ENCODE measurements at regions not wholly inside any gene's neighbourhood (a gene's known extent, or its start where the extent isn't known, plus 50 kb on each side); places are given as distances from the start of the nearest gene placed in this dataset.
"Not testable (repeated sequence)": the region's sequence is repeated elsewhere in the genome, so short reads cannot be mapped to it uniquely, and the experiment has no call there.

GRCh38 chr12:65734226-65734625, 90.1 kb upstream of the HMGA2 start:
- no peak for DNase-seq (ENCODE audit: low read depth)

GRCh38 chr12:65739606-65740005, 84.7 kb upstream of the HMGA2 start:
- no peak for DNase-seq (ENCODE audit: low read depth)

GRCh38 chr12:65740506-65740872, 83.8 kb upstream of the HMGA2 start:
- DNase-seq (ENCODE audit: low read depth), result no peak

- peak; percentile 50 for DNase-seq (ENCODE audit: low read depth)
These were observed 83.2 kb upstream of the HMGA2 start for GRCh38 chr12:65740873-65741600.

- DNase-seq (ENCODE audit: low read depth), result no peak
These were observed 82.6 kb upstream of the HMGA2 start for GRCh38 chr12:65741656-65742017.

GRCh38 chr12:65742018-65743010, 82.0 kb upstream of the HMGA2 start:
- peak; percentile 14 for DNase-seq (ENCODE audit: low read depth)

GRCh38 chr12:65744236-65744840, 79.9 kb upstream of the HMGA2 start:
- not testable (repeated sequence) for DNase-seq (ENCODE audit: low read depth)

- no peak for DNase-seq (ENCODE audit: low read depth)
These were observed 76.9 kb upstream of the HMGA2 start for GRCh38 chr12:65747338-65747737.

- no peak for DNase-seq (ENCODE audit: low read depth)
These were observed 76.0 kb upstream of the HMGA2 start for GRCh38 chr12:65748332-65748731.

- DNase-seq (ENCODE audit: low read depth), result no peak
These were observed 70.0 kb upstream of the HMGA2 start for GRCh38 chr12:65754290-65754689.

GRCh38 chr12:65754744-65755595, 69.3 kb upstream of the HMGA2 start:
- DNase-seq (ENCODE audit: low read depth), result no peak

- DNase-seq (ENCODE audit: low read depth), result no peak
These were observed 68.7 kb upstream of the HMGA2 start for GRCh38 chr12:65755596-65755978.

GRCh38 chr12:65756267-65756666, 68.0 kb upstream of the HMGA2 start:
- no peak for DNase-seq (ENCODE audit: low read depth)

GRCh38 chr12:65756956-65757511, 67.2 kb upstream of the HMGA2 start:
- no peak for DNase-seq (ENCODE audit: low read depth)

GRCh38 chr12:65758401-65758800, 65.9 kb upstream of the HMGA2 start:
- no peak for DNase-seq (ENCODE audit: low read depth)

- DNase-seq (ENCODE audit: low read depth), result no peak
These were observed 64.5 kb upstream of the HMGA2 start for GRCh38 chr12:65759735-65760134.

- DNase-seq (ENCODE audit: low read depth), result no peak
These were observed 63.0 kb upstream of the HMGA2 start for GRCh38 chr12:65761301-65761700.

GRCh38 chr12:65764325-65764724, 60.0 kb upstream of the HMGA2 start:
- DNase-seq (ENCODE audit: low read depth), result no peak

- DNase-seq (ENCODE audit: low read depth), result no peak
These were observed 58.9 kb upstream of the HMGA2 start for GRCh38 chr12:65765436-65765813.

- DNase-seq (ENCODE audit: low read depth), result no peak
These were observed 54.4 kb upstream of the HMGA2 start for GRCh38 chr12:65769880-65770279.

Data from stimulated activated CD4-positive, alpha-beta T cell treated with anti-CD3 and anti-CD28 coated beads, Interleukin-2, amount 100 ng/mL, for 4 hours (primary cell).